Keratinocyte (primary cell): ENCODE measurements at regions not wholly inside any gene's neighbourhood (a gene's known extent, or its start where the extent isn't known, plus 50 kb on each side); places are given as distances from the start of the nearest gene placed in this dataset.

ENCODE experiments used
- CTCF ChIP-seq, 3 experiments: IDR thresholded peaks in 1 of 3; conservative IDR thresholded peaks in 1 of 3; optimal IDR thresholded peaks in 1 of 3; 2 replicates in 2 of 3; 3 replicates in 1 of 3; pipeline versions ENCODE3 to v1.5.1; 2011; ENCODE audit warnings: low read length in 3 of 3, mild to moderate bottlenecking in 3 of 3, moderate library complexity in 2 of 3, control low read depth in 1 of 3, inconsistent platforms in 1 of 3; ENCODE audit not compliant: insufficient read depth in 2 of 3; ENCODE audit errors: extremely low read depth in 1 of 3
- EZH2 ChIP-seq: IDR thresholded peaks from one replicate; pipeline ENCODE4 v1.6.1; 2012; ENCODE audit warnings: inconsistent platforms, mild to moderate bottlenecking, low read length, moderate library complexity

- TF ChIP-seq CTCF (optimal IDR thresholded peaks at IDR 0.05 in 1 of 3, IDR thresholded peaks at IDR 0.05 in 1 of 3, conservative IDR thresholded peaks at IDR 0.05 in 1 of 3; ENCODE audit: extremely low read depth in 1 of 3, insufficient read depth in 2 of 3, low read length in 3 of 3): no peak
- no peak for TF ChIP-seq EZH2
Observed at GRCh38 chr12:38448991-38449390, 132.4 kb downstream of the ALG10B start.
